Panc1 (cell line): ENCODE measurements at regions not wholly inside any gene's neighbourhood (a gene's known extent, or its start where the extent isn't known, plus 50 kb on each side); places are given as distances from the start of the nearest gene placed in this dataset.

Experiments
- ATAC-seq: fragments of 200-7000 bp; cut with Tn5 transposase; 2 replicates; pipeline ENCODE4 v1.9.1; 2020; ENCODE audit warnings: mild to moderate bottlenecking, moderate library complexity
- BruUV-seq: library from RNA; stranded (reverse); fragments of 400-500 nt; replicated peaks from 2 replicates; lab custom pipeline; 2021; lab: Mats Ljungman, UMichigan
- CTCF ChIA-PET: fragments of 300-600 bp; sonication (Branson Sonifier 250); formaldehyde crosslinking; loops from one replicate; lab custom pipeline; 2022; ENCODE audit warnings: antibody characterized with exemption; lab: Charles Lee
- POLR2A ChIA-PET: fragments of 300-600 bp; sonication (Branson Sonifier 250); formaldehyde crosslinking; loops from one replicate; lab custom pipeline; 2022; ENCODE audit warnings: antibody characterized with exemption; lab: Charles Lee
- DNase-seq: peaks from one replicate; pipeline ENCODE4 v3.0.0-alpha.2; 2010; ENCODE audit warnings: low read depth, low spot score
- H3K27ac ChIP-seq: 2 replicates; pipeline ENCODE4 v1.5.1; 2011; ENCODE audit warnings: mild to moderate bottlenecking, low read length, inconsistent platforms
- H3K27me3 ChIP-seq: fragments of 200-500 bp; sonication (Bioruptor generic); 2 replicates; pipeline ENCODE4 v1.6.0; 2014; ENCODE audit warnings: low read length, inconsistent platforms; ENCODE audit not compliant: control insufficient read depth, insufficient read depth
- H3K36me3 ChIP-seq: fragments of 200-500 bp; sonication (Bioruptor generic); 2 replicates; pipeline ENCODE4 v1.5.1; 2014; ENCODE audit warnings: inconsistent platforms, mild to moderate bottlenecking, low read length, moderate library complexity; ENCODE audit not compliant: control insufficient read depth, insufficient read depth
- H3K4me1 ChIP-seq: 2 replicates; pipeline ENCODE4 v1.5.1; 2011; ENCODE audit warnings: inconsistent platforms, mild to moderate bottlenecking, low read length, moderate library complexity; ENCODE audit not compliant: control insufficient read depth, insufficient read depth
- H3K4me3 ChIP-seq, 2 experiments: 2 replicates each; pipeline ENCODE4 v1.5.1; 2011 to 2012; ENCODE audit warnings: low read depth in 2 of 2, low read length in 2 of 2, mild to moderate bottlenecking in 2 of 2, inconsistent platforms in 1 of 2, moderate library complexity in 1 of 2
- H3K9me3 ChIP-seq: fragments of 200-500 bp; sonication (Bioruptor generic); 2 replicates; pipeline ENCODE4 v1.5.1; 2014; ENCODE audit warnings: low read depth, mild to moderate bottlenecking, inconsistent platforms, low read length, moderate library complexity; ENCODE audit not compliant: control insufficient read depth, insufficient read depth
- POLR2AphosphoS5 ChIP-seq: IDR thresholded peaks from 2 replicates; pipeline ENCODE4 v1.6.1; 2012; ENCODE audit warnings: mild to moderate bottlenecking, low read depth, low read length, moderate library complexity
- SIN3A ChIP-seq: IDR thresholded peaks from 2 replicates; pipeline ENCODE4 v1.6.1; 2012; ENCODE audit warnings: low read depth, mild to moderate bottlenecking, low read length, moderate library complexity, borderline replicate concordance; ENCODE audit not compliant: insufficient read depth
- TCF7L2 ChIP-seq: IDR thresholded peaks from 2 replicates; pipeline ENCODE4 v1.6.1; 2011; ENCODE audit warnings: mild to moderate bottlenecking, low read depth, low read length, inconsistent platforms
- in situ Hi-C: cut with HindIII; loops from 2 replicates; pipeline ENCODE4 v1.10.0; 2016; ENCODE audit warnings: low sequenced_read_pairs, low pct_unique_long_range_greater_than_20kb
- intact Hi-C: fragments of 100-400 bp; cut with micrococcal nuclease; formaldehyde crosslinking; loops from one replicate; pipeline ENCODE4 v1.10.0; 2022; ENCODE audit not compliant: unreplicated experiment
- TF ChIP-seq, protein P1 (sequence below), 2 experiments: IDR thresholded peaks; 2 replicates each; pipeline ENCODE4 v1.6.1; 2011 to 2012; ENCODE audit warnings: low read depth in 2 of 2, control low read depth in 1 of 2, low read length in 1 of 2, mild to moderate bottlenecking in 1 of 2, moderate library complexity in 1 of 2; ENCODE audit not compliant: insufficient read depth in 1 of 2
- TF ChIP-seq, protein P2 (sequence below): fragments of 450-650 bp; IDR thresholded peaks from 2 replicates; pipeline ENCODE4 v1.5.1; 2017; ENCODE audit warnings: mild to moderate bottlenecking

DNA sequence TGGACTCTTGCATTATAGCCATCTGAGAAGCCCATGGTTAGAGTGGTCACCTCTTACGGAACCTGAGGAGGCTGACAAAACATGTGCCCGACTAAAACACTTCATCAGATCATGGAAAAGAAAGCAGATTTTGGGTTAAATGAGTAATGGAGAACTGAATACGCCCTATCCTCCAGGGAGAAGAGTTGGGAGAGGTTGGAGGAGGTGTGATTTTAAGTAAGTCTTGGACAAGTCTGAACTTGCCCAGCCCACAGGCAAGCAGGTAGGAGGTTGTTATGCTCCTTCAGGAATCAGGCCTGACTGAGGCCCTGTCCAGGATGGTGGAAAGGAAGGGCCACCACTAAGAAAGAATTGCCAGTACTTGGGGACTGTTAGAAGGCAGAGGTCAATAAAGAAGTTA, 255.8 kb downstream of the TGFB2 start:
- POLR2A ChIA-PET, result no interaction called here
- no peak overlapping the region for H3K4me3 ChIP-seq
- intact Hi-C loops (no loop called here), in situ Hi-C loops (no loop called here)
- no peaks in the 10 kb centered on the region for H3K9me3 ChIP-seq
- TF ChIP-seq TCF7L2, result no peak
- no peaks in the 10 kb centered on the region for H3K4me1 ChIP-seq
- no peaks in the 10 kb centered on the region for H3K27me3 ChIP-seq
- DNase-seq, result no peak
- CTCF ChIA-PET, result no interaction called here
- no peaks in the 10 kb centered on the region for H3K36me3 ChIP-seq
- peak overlapping the region; percentile 15; the same call in 1 of the 2 replicates for H3K27ac ChIP-seq
- no peak for ATAC-seq
- no TSS peak for BruUV-seq

DNA sequence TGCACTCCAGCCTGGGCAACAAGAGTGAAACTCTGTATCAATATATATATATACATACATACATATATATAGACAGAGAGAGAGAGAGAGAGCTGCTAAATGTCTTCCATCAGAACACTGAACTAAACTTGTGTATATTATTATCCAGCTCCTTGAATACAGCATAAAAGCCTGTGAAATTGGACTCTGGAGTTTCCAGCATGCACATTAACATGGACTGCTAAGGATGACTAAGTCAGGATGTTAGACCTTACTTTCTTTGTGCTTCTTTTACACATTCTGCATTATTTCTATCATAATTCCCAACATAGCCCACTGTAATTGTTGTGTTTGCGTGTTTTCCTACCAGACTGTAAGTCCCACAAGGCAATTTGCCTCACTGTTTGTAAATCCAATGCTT, 259.1 kb downstream of the TGFB2 start:
- TF ChIP-seq, protein P1, sequence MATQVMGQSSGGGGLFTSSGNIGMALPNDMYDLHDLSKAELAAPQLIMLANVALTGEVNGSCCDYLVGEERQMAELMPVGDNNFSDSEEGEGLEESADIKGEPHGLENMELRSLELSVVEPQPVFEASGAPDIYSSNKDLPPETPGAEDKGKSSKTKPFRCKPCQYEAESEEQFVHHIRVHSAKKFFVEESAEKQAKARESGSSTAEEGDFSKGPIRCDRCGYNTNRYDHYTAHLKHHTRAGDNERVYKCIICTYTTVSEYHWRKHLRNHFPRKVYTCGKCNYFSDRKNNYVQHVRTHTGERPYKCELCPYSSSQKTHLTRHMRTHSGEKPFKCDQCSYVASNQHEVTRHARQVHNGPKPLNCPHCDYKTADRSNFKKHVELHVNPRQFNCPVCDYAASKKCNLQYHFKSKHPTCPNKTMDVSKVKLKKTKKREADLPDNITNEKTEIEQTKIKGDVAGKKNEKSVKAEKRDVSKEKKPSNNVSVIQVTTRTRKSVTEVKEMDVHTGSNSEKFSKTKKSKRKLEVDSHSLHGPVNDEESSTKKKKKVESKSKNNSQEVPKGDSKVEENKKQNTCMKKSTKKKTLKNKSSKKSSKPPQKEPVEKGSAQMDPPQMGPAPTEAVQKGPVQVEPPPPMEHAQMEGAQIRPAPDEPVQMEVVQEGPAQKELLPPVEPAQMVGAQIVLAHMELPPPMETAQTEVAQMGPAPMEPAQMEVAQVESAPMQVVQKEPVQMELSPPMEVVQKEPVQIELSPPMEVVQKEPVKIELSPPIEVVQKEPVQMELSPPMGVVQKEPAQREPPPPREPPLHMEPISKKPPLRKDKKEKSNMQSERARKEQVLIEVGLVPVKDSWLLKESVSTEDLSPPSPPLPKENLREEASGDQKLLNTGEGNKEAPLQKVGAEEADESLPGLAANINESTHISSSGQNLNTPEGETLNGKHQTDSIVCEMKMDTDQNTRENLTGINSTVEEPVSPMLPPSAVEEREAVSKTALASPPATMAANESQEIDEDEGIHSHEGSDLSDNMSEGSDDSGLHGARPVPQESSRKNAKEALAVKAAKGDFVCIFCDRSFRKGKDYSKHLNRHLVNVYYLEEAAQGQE (IDR thresholded peaks at IDR 0.05; ENCODE audit: insufficient read depth in 1 of 2, low read depth in 2 of 2, low read length in 1 of 2), result no peak
- TF ChIP-seq POLR2AphosphoS5 (no peak), TCF7L2 (no peak), SIN3A (no peak)
- TF ChIP-seq, protein P2, sequence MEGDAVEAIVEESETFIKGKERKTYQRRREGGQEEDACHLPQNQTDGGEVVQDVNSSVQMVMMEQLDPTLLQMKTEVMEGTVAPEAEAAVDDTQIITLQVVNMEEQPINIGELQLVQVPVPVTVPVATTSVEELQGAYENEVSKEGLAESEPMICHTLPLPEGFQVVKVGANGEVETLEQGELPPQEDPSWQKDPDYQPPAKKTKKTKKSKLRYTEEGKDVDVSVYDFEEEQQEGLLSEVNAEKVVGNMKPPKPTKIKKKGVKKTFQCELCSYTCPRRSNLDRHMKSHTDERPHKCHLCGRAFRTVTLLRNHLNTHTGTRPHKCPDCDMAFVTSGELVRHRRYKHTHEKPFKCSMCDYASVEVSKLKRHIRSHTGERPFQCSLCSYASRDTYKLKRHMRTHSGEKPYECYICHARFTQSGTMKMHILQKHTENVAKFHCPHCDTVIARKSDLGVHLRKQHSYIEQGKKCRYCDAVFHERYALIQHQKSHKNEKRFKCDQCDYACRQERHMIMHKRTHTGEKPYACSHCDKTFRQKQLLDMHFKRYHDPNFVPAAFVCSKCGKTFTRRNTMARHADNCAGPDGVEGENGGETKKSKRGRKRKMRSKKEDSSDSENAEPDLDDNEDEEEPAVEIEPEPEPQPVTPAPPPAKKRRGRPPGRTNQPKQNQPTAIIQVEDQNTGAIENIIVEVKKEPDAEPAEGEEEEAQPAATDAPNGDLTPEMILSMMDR, result no peak
- ChIA-PET POLR2A (no interaction called here), CTCF (no interaction called here)
- no peak for ATAC-seq
- Histone ChIP-seq H3K27me3 (no peaks in the 10 kb centered on the region), H3K27ac (peak overlapping the region; percentile 26; the same call in 1 of the 2 replicates), H3K4me1 (no peaks in the 10 kb centered on the region), H3K4me3 (no peak overlapping the region), H3K9me3 (peaks cover 15% of the 10 kb centered on the region; the same call in 1 of the 2 replicates), H3K36me3 (no peaks in the 10 kb centered on the region)
- intact Hi-C loops (no loop called here), in situ Hi-C loops (no loop called here)
- DNase-seq, result no peak
- BruUV-seq, result no TSS peak

DNA sequence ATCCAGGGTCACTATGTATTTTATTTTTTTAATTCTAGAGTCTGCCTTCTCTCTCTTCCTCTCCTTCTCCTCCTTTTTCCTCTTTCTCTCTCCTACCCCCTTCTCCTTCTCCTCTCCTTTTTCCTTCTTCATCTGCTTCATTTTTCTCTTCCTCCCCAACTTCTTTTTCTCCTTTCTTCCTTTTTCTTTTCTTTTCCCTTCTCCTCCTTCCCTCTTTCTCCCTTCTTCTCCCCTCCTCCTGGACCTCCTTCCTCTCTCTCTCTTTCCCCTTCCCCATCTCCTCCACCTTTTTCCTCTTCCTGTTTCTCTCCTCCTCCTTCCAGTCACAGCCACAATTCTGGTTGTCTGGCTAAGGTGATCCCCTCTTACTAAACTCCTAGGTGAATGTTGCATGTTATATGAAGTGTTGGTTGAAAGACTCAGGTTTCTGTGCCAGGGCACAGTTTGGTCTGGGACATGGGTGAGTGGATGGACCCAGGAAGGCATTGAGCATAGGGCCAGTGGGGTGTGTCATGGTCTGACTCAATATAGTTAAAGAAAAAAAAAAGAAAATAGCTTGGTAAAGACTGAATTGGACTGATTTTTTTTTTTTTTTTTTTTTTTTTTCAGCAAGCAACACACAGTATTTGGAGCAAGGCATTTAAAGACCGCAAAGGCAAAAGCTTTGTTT, 266.9 kb downstream of the TGFB2 start:
- intact Hi-C loops (no loop called here), in situ Hi-C loops (no loop called here)
- CTCF ChIA-PET, result interaction anchor here (0.7 kb wide), 1 partner anchor 99 kb away, joined by 3 read pairs; no protein-coding TSS in a partner anchor
- POLR2A ChIA-PET, result interaction anchor here (0.6 kb wide), 1 partner anchor 105 kb away, joined by 3 read pairs; no protein-coding TSS in a partner anchor
- Histone ChIP-seq H3K27ac (peak overlapping the region; percentile 68; the same call in 1 of the 2 replicates), H3K4me3 (no peak overlapping the region), H3K4me1 (no peaks in the 10 kb centered on the region), H3K27me3 (no peaks in the 10 kb centered on the region), H3K36me3 (no peaks in the 10 kb centered on the region), H3K9me3 (peaks cover 21% of the 10 kb centered on the region; the same call in 1 of the 2 replicates)
- TF ChIP-seq POLR2AphosphoS5 (no peak), SIN3A (no peak), TCF7L2 (no peak)
- TF ChIP-seq, protein P2, result no peak
- ATAC-seq (no peak), DNase-seq (no peak)
- no TSS peak for BruUV-seq
